ENCODE measurements at regions not wholly inside any gene's neighbourhood (a gene's known extent, or its start where the extent isn't known, plus 50 kb on each side); places are given as distances from the start of the nearest gene placed in this dataset.

DNA sequence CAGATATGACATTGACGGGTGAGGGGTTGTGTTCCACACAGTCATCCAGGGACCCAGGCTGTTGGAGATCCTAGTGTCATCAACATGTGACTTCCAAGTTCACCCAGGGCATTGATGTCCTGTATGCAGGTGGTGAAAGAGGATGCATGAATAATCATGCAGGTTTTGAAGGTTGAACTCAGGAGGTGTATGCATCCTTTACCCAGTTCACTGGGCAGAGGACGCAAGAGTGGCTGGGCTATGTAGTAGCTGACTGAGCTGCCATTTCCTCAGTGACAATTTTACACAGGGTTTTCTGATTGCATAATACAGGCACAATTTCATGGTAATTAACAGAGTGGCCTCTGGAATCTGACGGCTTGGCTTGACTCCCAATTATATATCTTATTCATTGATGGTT, 323.0 kb downstream of the HS3ST1 start:
- H3K4me2 ChIP-seq (ENCODE audit: low read length): no peak overlapping the region
- DNase-seq: no peak
- no peak overlapping the region for H3K4me3 ChIP-seq (ENCODE audit: low read length)
- no peaks in the 10 kb centered on the region for H3K36me3 ChIP-seq (ENCODE audit: control insufficient read depth, insufficient read depth, low read length)
- no peak overlapping the region for H4K8ac ChIP-seq (ENCODE audit: low read depth, low read length)
- no peak overlapping the region for H4K5ac ChIP-seq (ENCODE audit: low read length)
- no peak overlapping the region for H3K27ac ChIP-seq (ENCODE audit: low read depth, low read length)
- no peak overlapping the region for H3K4ac ChIP-seq (ENCODE audit: low read depth, low read length)
- H3K9ac ChIP-seq (ENCODE audit: low read length): no peak overlapping the region
- no peak overlapping the region for H2BK5ac ChIP-seq (ENCODE audit: low read length)
- no peak overlapping the region for H2BK15ac ChIP-seq (replicated peaks; ENCODE audit: low read depth)
- no peaks in the 10 kb centered on the region for H3K79me1 ChIP-seq (ENCODE audit: low read length)
- no peak overlapping the region for H3K56ac ChIP-seq (ENCODE audit: low read length)
- no peak overlapping the region for H3K18ac ChIP-seq (ENCODE audit: low read length)
- no peak overlapping the region for H2BK120ac ChIP-seq (ENCODE audit: low read depth, low read length)
- H3K79me2 ChIP-seq (ENCODE audit: control insufficient read depth, insufficient read depth, low read length): no peaks in the 10 kb centered on the region
- H3K4me1 ChIP-seq (ENCODE audit: control insufficient read depth, low read depth, low read length): no peaks in the 10 kb centered on the region
- H3K27me3 ChIP-seq (ENCODE audit: insufficient read depth, low read length, poor library complexity): no peaks in the 10 kb centered on the region
- no peak overlapping the region for H2AK5ac ChIP-seq (ENCODE audit: low read length)
- no CpG with 5 or more reads among the region's 3 CpGs for WGBS (ENCODE audit: extremely low coverage, insufficient coverage, low lambda C conversion rate)
- H3K23ac ChIP-seq (ENCODE audit: low read length): no peak overlapping the region

GRCh38 chr4:11098461-11098860, 330.2 kb downstream of the HS3ST1 start:
- Histone ChIP-seq H3K4me3 (ENCODE audit: low read length) (no peak overlapping the region), H3K4ac (ENCODE audit: low read depth, low read length) (no peak overlapping the region), H2BK15ac (replicated peaks; ENCODE audit: low read depth) (no peak overlapping the region), H3K27me3 (ENCODE audit: insufficient read depth, low read length, poor library complexity) (no peaks in the 10 kb centered on the region), H3K9ac (ENCODE audit: low read length) (no peak overlapping the region), H3K4me1 (ENCODE audit: control insufficient read depth, low read depth, low read length) (no peaks in the 10 kb centered on the region), H4K5ac (ENCODE audit: low read length) (no peak overlapping the region), H3K79me1 (ENCODE audit: low read length) (no peaks in the 10 kb centered on the region), H3K23ac (ENCODE audit: low read length) (no peak overlapping the region), H3K36me3 (ENCODE audit: control insufficient read depth, insufficient read depth, low read length) (no peaks in the 10 kb centered on the region), H3K27ac (ENCODE audit: low read depth, low read length) (no peak overlapping the region), H2AK5ac (ENCODE audit: low read length) (no peak overlapping the region), H4K8ac (ENCODE audit: low read depth, low read length) (no peak overlapping the region), H2BK120ac (ENCODE audit: low read depth, low read length) (no peak overlapping the region), H3K4me2 (ENCODE audit: low read length) (no peak overlapping the region), H3K56ac (ENCODE audit: low read length) (no peak overlapping the region), H3K18ac (ENCODE audit: low read length) (no peak overlapping the region), H2BK5ac (ENCODE audit: low read length) (no peak overlapping the region), H3K79me2 (ENCODE audit: control insufficient read depth, insufficient read depth, low read length) (no peaks in the 10 kb centered on the region)
- WGBS (ENCODE audit: extremely low coverage, insufficient coverage, low lambda C conversion rate): no CpG with 5 or more reads among the region's 3 CpGs
- no peak for DNase-seq

GRCh38 chr4:11097725-11098124, 331.0 kb downstream of the HS3ST1 start:
- no peaks in the 10 kb centered on the region for H3K4me1 ChIP-seq (ENCODE audit: control insufficient read depth, low read depth, low read length)

GRCh38 chr4:11081006-11081405, 347.7 kb downstream of the HS3ST1 start:
- no peak overlapping the region for H2BK120ac ChIP-seq (ENCODE audit: low read depth, low read length)
- no peak overlapping the region for H3K4ac ChIP-seq (ENCODE audit: low read depth, low read length)
- H3K23ac ChIP-seq (ENCODE audit: low read length): no peak overlapping the region
- no peak overlapping the region for H3K56ac ChIP-seq (ENCODE audit: low read length)
- H3K18ac ChIP-seq (ENCODE audit: low read length): no peak overlapping the region
- no peaks in the 10 kb centered on the region for H3K4me1 ChIP-seq (ENCODE audit: control insufficient read depth, low read depth, low read length)
- H3K79me1 ChIP-seq (ENCODE audit: low read length): no peaks in the 10 kb centered on the region
- H2BK15ac ChIP-seq (replicated peaks; ENCODE audit: low read depth): no peak overlapping the region
- H2AK5ac ChIP-seq (ENCODE audit: low read length): no peak overlapping the region
- no peaks in the 10 kb centered on the region for H3K36me3 ChIP-seq (ENCODE audit: control insufficient read depth, insufficient read depth, low read length)
- no peak overlapping the region for H3K4me3 ChIP-seq (ENCODE audit: low read length)
- H3K9ac ChIP-seq (ENCODE audit: low read length): no peak overlapping the region
- no peak for DNase-seq
- no peak overlapping the region for H3K27ac ChIP-seq (ENCODE audit: low read depth, low read length)
- no peak overlapping the region for H4K5ac ChIP-seq (ENCODE audit: low read length)
- H2BK5ac ChIP-seq (ENCODE audit: low read length): no peak overlapping the region
- H3K4me2 ChIP-seq (ENCODE audit: low read length): no peak overlapping the region
- no peaks in the 10 kb centered on the region for H3K79me2 ChIP-seq (ENCODE audit: control insufficient read depth, insufficient read depth, low read length)
- H3K27me3 ChIP-seq (ENCODE audit: insufficient read depth, low read length, poor library complexity): no peaks in the 10 kb centered on the region
- no peak overlapping the region for H4K8ac ChIP-seq (ENCODE audit: low read depth, low read length)

More at GRCh38 chr4:11097725-11098124, 331.0 kb downstream of the HS3ST1 start:
- no peak overlapping the region for H2BK15ac ChIP-seq (replicated peaks; ENCODE audit: low read depth)
- no peak overlapping the region for H3K18ac ChIP-seq (ENCODE audit: low read length)
- H3K36me3 ChIP-seq (ENCODE audit: control insufficient read depth, insufficient read depth, low read length): no peaks in the 10 kb centered on the region
- DNase-seq: no peak
- no peak overlapping the region for H3K27ac ChIP-seq (ENCODE audit: low read depth, low read length)
- H3K9ac ChIP-seq (ENCODE audit: low read length): no peak overlapping the region
- H3K4me2 ChIP-seq (ENCODE audit: low read length): no peak overlapping the region
- no peak overlapping the region for H3K4me3 ChIP-seq (ENCODE audit: low read length)
- no CpG with 5 or more reads among the region's 2 CpGs for WGBS (ENCODE audit: extremely low coverage, insufficient coverage, low lambda C conversion rate)
- H3K4ac ChIP-seq (ENCODE audit: low read depth, low read length): no peak overlapping the region
- no peaks in the 10 kb centered on the region for H3K79me2 ChIP-seq (ENCODE audit: control insufficient read depth, insufficient read depth, low read length)
- H2BK120ac ChIP-seq (ENCODE audit: low read depth, low read length): no peak overlapping the region
- H3K56ac ChIP-seq (ENCODE audit: low read length): no peak overlapping the region
- no peak overlapping the region for H2BK5ac ChIP-seq (ENCODE audit: low read length)
- no peak overlapping the region for H3K23ac ChIP-seq (ENCODE audit: low read length)
- no peak overlapping the region for H2AK5ac ChIP-seq (ENCODE audit: low read length)
- no peak overlapping the region for H4K5ac ChIP-seq (ENCODE audit: low read length)
- no peaks in the 10 kb centered on the region for H3K27me3 ChIP-seq (ENCODE audit: insufficient read depth, low read length, poor library complexity)
- no peaks in the 10 kb centered on the region for H3K79me1 ChIP-seq (ENCODE audit: low read length)
- H4K8ac ChIP-seq (ENCODE audit: low read depth, low read length): no peak overlapping the region

DNA sequence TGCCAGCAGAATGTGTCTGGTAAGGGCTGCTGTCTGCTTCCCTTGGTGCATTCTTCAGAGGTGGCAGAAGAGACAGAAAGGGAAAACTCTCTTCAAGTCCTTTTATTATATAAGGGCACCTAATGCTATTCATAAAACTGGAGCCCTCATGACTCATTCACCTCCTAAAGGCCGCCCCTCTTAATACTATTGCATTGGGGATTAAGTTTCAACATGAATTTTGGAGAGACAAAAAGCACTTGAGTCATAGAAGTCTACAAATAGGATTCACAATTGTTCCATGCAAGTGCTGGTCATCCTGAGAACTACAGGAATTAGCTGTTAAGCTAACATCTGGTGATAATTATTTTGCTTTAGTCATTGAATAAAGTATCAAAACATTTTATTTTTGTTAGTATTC, 349.5 kb downstream of the HS3ST1 start:
- no peak for DNase-seq
- H3K36me3 ChIP-seq (ENCODE audit: control insufficient read depth, insufficient read depth, low read length): no peaks in the 10 kb centered on the region
- H3K56ac ChIP-seq (ENCODE audit: low read length): no peak overlapping the region
- no peaks in the 10 kb centered on the region for H3K79me1 ChIP-seq (ENCODE audit: low read length)
- H2BK5ac ChIP-seq (ENCODE audit: low read length): no peak overlapping the region
- H2BK120ac ChIP-seq (ENCODE audit: low read depth, low read length): no peak overlapping the region
- H3K4ac ChIP-seq (ENCODE audit: low read depth, low read length): no peak overlapping the region
- H4K8ac ChIP-seq (ENCODE audit: low read depth, low read length): no peak overlapping the region
- H2AK5ac ChIP-seq (ENCODE audit: low read length): no peak overlapping the region
- no peak overlapping the region for H3K4me3 ChIP-seq (ENCODE audit: low read length)
- H3K18ac ChIP-seq (ENCODE audit: low read length): no peak overlapping the region
- no peak overlapping the region for H3K23ac ChIP-seq (ENCODE audit: low read length)
- H3K79me2 ChIP-seq (ENCODE audit: control insufficient read depth, insufficient read depth, low read length): no peaks in the 10 kb centered on the region
- H2BK15ac ChIP-seq (replicated peaks; ENCODE audit: low read depth): no peak overlapping the region
- H4K5ac ChIP-seq (ENCODE audit: low read length): no peak overlapping the region
- H3K4me1 ChIP-seq (ENCODE audit: control insufficient read depth, low read depth, low read length): no peaks in the 10 kb centered on the region
- H3K4me2 ChIP-seq (ENCODE audit: low read length): no peak overlapping the region
- no peaks in the 10 kb centered on the region for H3K27me3 ChIP-seq (ENCODE audit: insufficient read depth, low read length, poor library complexity)
- WGBS (ENCODE audit: extremely low coverage, insufficient coverage, low lambda C conversion rate): no CpG with 5 or more reads among the region's 1 CpG
- H3K27ac ChIP-seq (ENCODE audit: low read depth, low read length): no peak overlapping the region
- no peak overlapping the region for H3K9ac ChIP-seq (ENCODE audit: low read length)

GRCh38 chr4:11074581-11075241, 354.0 kb downstream of the HS3ST1 start:
- Histone ChIP-seq H2AK5ac (ENCODE audit: low read length) (no peak overlapping the region), H3K56ac (ENCODE audit: low read length) (no peak overlapping the region), H3K27ac (ENCODE audit: low read depth, low read length) (no peak overlapping the region), H3K79me1 (ENCODE audit: low read length) (no peaks in the 10 kb centered on the region), H4K5ac (ENCODE audit: low read length) (no peak overlapping the region), H3K23ac (ENCODE audit: low read length) (no peak overlapping the region), H2BK120ac (ENCODE audit: low read depth, low read length) (no peak overlapping the region), H3K4ac (ENCODE audit: low read depth, low read length) (no peak overlapping the region), H3K79me2 (ENCODE audit: control insufficient read depth, insufficient read depth, low read length) (no peaks in the 10 kb centered on the region), H3K4me1 (ENCODE audit: control insufficient read depth, low read depth, low read length) (peaks cover 9% of the 10 kb centered on the region), H2BK15ac (replicated peaks; ENCODE audit: low read depth) (no peak overlapping the region), H2BK5ac (ENCODE audit: low read length) (no peak overlapping the region), H3K9ac (ENCODE audit: low read length) (no peak overlapping the region), H3K18ac (ENCODE audit: low read length) (no peak overlapping the region), H3K36me3 (ENCODE audit: control insufficient read depth, insufficient read depth, low read length) (no peaks in the 10 kb centered on the region), H3K27me3 (ENCODE audit: insufficient read depth, low read length, poor library complexity) (no peaks in the 10 kb centered on the region), H3K4me2 (ENCODE audit: low read length) (no peak overlapping the region), H3K4me3 (ENCODE audit: low read length) (no peak overlapping the region), H4K8ac (ENCODE audit: low read depth, low read length) (no peak overlapping the region)
- DNase-seq: no peak
- no CpG with 5 or more reads among the region's 4 CpGs for WGBS (ENCODE audit: extremely low coverage, insufficient coverage, low lambda C conversion rate)

Data from mesendoderm (in vitro differentiated cells).